CD4-positive, alpha-beta T cell (primary cell): ENCODE measurements at regions not wholly inside any gene's neighbourhood (a gene's known extent, or its start where the extent isn't known, plus 50 kb on each side); places are given as distances from the start of the nearest gene placed in this dataset.

Experiments used
- ATAC-seq: fragments of 200-7000 bp; cut with Tn5 transposase; one replicate; pipeline ENCODE4 v1.10.0; 2022; ENCODE audit warnings: mild to moderate bottlenecking; ENCODE audit not compliant: poor library complexity
- CTCF ChIA-PET: fragments of 350-600 bp; sonication (Branson Sonifier 250); formaldehyde crosslinking; loops from one replicate; lab custom pipeline; 2021; ENCODE audit warnings: antibody characterized with exemption, inconsistent platforms; lab: Charles Lee
- POLR2A ChIA-PET: fragments of 350-600 bp; sonication (Branson Sonifier 250); formaldehyde crosslinking; loops from one replicate; lab custom pipeline; 2021; ENCODE audit warnings: antibody characterized with exemption, inconsistent platforms; lab: Charles Lee
- DNase-seq, 14 experiments: peaks; one replicate each; pipeline ENCODE4 v3.0.0-alpha.2; 2013 to 2020; ENCODE audit warnings: mixed read lengths in 2 of 14
- H3K27ac ChIP-seq, 2 donors: one replicate each; pipeline versions ENCODE4 v1.5.1 to v1.7.0; 2013; ENCODE audit warnings: low read length in 2 of 2, low read depth in 1 of 2, mild to moderate bottlenecking in 1 of 2
- H3K27me3 ChIP-seq, 2 experiments: 1 replicate in 1 of 2; 2 replicates in 1 of 2; pipeline versions ENCODE4 v1.6.1 to v1.7.0; 2013; ENCODE audit warnings: low read length in 2 of 2, control low read depth in 1 of 2, mild to moderate bottlenecking in 1 of 2, moderate library complexity in 1 of 2; ENCODE audit not compliant: insufficient read depth in 2 of 2, control insufficient read depth in 1 of 2
- H3K36me3 ChIP-seq: one replicate; pipeline ENCODE4 v1.6.1; 2013; ENCODE audit warnings: low read length, control low read depth; ENCODE audit not compliant: insufficient read depth
- H3K4me1 ChIP-seq: one replicate; pipeline ENCODE4 v1.6.1; 2013; ENCODE audit warnings: low read length, control low read depth; ENCODE audit not compliant: insufficient read depth
- H3K4me3 ChIP-seq: one replicate; pipeline ENCODE4 v1.5.1; 2013; ENCODE audit warnings: mild to moderate bottlenecking, low read length, moderate library complexity
- H3K9me3 ChIP-seq, 2 experiments: 1 replicate in 1 of 2; 2 replicates in 1 of 2; pipeline versions ENCODE4 v1.6.1 to v1.7.0; 2013; ENCODE audit warnings: low read length in 2 of 2, mild to moderate bottlenecking in 2 of 2, control low read depth in 1 of 2, moderate library complexity in 1 of 2; ENCODE audit not compliant: control insufficient read depth in 1 of 2, insufficient read depth in 1 of 2
- H3K27ac Mint-ChIP-seq: one replicate; pipeline ENCODE4 v1.8.0; 2020; ENCODE audit warnings: mixed read lengths
- H3K27me3 Mint-ChIP-seq: one replicate; pipeline ENCODE4 v1.8.0; 2021; ENCODE audit warnings: mixed read lengths
- H3K36me3 Mint-ChIP-seq: one replicate; pipeline ENCODE4 v1.8.0; 2021; ENCODE audit warnings: low read depth, mixed read lengths
- H3K4me1 Mint-ChIP-seq: one replicate; pipeline ENCODE4 v1.8.0; 2021; ENCODE audit warnings: low read depth, mixed read lengths
- H3K4me3 Mint-ChIP-seq: one replicate; pipeline ENCODE4 v1.8.0; 2020; ENCODE audit warnings: mild to moderate bottlenecking, mixed read lengths
- H3K9me3 Mint-ChIP-seq: one replicate; pipeline ENCODE4 v1.8.0; 2020; ENCODE audit warnings: mixed read lengths
- CTCF ChIP-seq: fragments of 200-600 bp; IDR thresholded peaks from one replicate; pipeline ENCODE4 v1.8.0; 2022; ENCODE audit warnings: antibody characterized with exemption, mild to moderate bottlenecking
- intact Hi-C, 2 experiments: fragments of 100-400 bp; cut with DNase I in 1 of 2; cut with micrococcal nuclease in 1 of 2; formaldehyde crosslinking; loops; one replicate each; pipeline versions ENCODE4 v1.15.1 to v1.9.0; 2023 to 2025; cut with DNase I, micrococcal nuclease

- no peaks in the 10 kb centered on the region for H3K36me3 Mint-ChIP-seq
- Histone ChIP-seq H3K4me3 (no peak overlapping the region), H3K36me3 (no peaks in the 10 kb centered on the region), H3K27ac (no peak overlapping the region), H3K27me3 (no peaks in the 10 kb centered on the region), H3K4me1 (no peaks in the 10 kb centered on the region), H3K9me3 (no peaks in the 10 kb centered on the region)
- ChIA-PET CTCF (no interaction called here), POLR2A (no interaction called here)
- H3K9me3 Mint-ChIP-seq, result no peaks in the 10 kb centered on the region
- ATAC-seq (peak; percentile 11), DNase-seq (no peak)
- intact Hi-C loops, result no loop called here
- H3K27me3 Mint-ChIP-seq, result no peaks in the 10 kb centered on the region
- TF ChIP-seq CTCF, result no peak
- no peak overlapping the region for H3K4me3 Mint-ChIP-seq
- no peak overlapping the region for H3K27ac Mint-ChIP-seq
- no peaks in the 10 kb centered on the region for H3K4me1 Mint-ChIP-seq
Measured at GRCh38 chr4:56158483-56158882, 209.7 kb downstream of the CEP135 start.

- Mint-ChIP-seq H3K27ac (no peak overlapping the region), H3K27me3 (no peaks in the 10 kb centered on the region), H3K4me1 (no peaks in the 10 kb centered on the region), H3K9me3 (no peaks in the 10 kb centered on the region), H3K4me3 (no peak overlapping the region), H3K36me3 (no peaks in the 10 kb centered on the region)
- intact Hi-C loops, result no loop called here
- Histone ChIP-seq H3K27me3 (no peaks in the 10 kb centered on the region), H3K36me3 (no peaks in the 10 kb centered on the region), H3K4me1 (no peaks in the 10 kb centered on the region), H3K27ac (no peak overlapping the region), H3K4me3 (no peak overlapping the region), H3K9me3 (no peaks in the 10 kb centered on the region)
- ATAC-seq (no peak), DNase-seq (no peak)
- ChIA-PET POLR2A (no interaction called here), CTCF (no interaction called here)
- TF ChIP-seq CTCF, result no peak
Measured at GRCh38 chr4:56156141-56156540, 207.4 kb downstream of the CEP135 start.

- Histone ChIP-seq H3K27me3 (no peaks in the 10 kb centered on the region), H3K9me3 (no peaks in the 10 kb centered on the region), H3K36me3 (no peaks in the 10 kb centered on the region), H3K27ac (no peak overlapping the region), H3K4me1 (no peaks in the 10 kb centered on the region), H3K4me3 (no peak overlapping the region)
- Mint-ChIP-seq H3K27ac (no peak overlapping the region), H3K27me3 (no peaks in the 10 kb centered on the region), H3K9me3 (no peaks in the 10 kb centered on the region), H3K4me3 (no peak overlapping the region), H3K36me3 (no peaks in the 10 kb centered on the region), H3K4me1 (no peaks in the 10 kb centered on the region)
- CTCF ChIA-PET, result no interaction called here
- TF ChIP-seq CTCF, result no peak
- DNase-seq (no peak), ATAC-seq (no peak)
- POLR2A ChIA-PET, result no interaction called here
- intact Hi-C loops, result no loop called here
Measured at GRCh38 chr4:56155432-56155831, 206.7 kb downstream of the CEP135 start.
